ENCODE measurements at regions not wholly inside any gene's neighbourhood (a gene's known extent, or its start where the extent isn't known, plus 50 kb on each side); places are given as distances from the start of the nearest gene placed in this dataset.
"Not testable (repeated sequence)": the region's sequence is repeated elsewhere in the genome, so short reads cannot be mapped to it uniquely, and the experiment has no call there.

DNA sequence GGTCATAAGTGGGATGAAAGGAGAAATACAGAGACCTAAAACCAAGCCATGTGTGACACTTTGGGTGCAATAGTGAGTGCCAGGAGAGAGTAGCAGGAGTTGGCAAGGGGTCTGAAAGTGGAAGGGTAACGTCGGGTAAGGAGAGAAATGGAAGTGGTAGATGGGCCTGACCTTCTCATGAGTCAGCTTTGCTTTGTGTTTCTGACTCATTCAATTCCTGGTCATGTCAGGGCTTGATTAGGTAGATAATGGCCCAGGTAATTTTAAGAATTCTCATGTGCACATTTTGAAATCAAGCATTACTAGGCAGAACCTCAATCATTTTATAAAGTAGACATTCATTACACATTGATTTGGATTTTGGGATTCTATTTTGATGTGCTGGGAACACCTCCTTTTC, 262.5 kb downstream of the SOX2 start:
- in situ Hi-C loops (cut with MboI; ENCODE audit: low sequenced_read_pairs): no loop called here

DNA sequence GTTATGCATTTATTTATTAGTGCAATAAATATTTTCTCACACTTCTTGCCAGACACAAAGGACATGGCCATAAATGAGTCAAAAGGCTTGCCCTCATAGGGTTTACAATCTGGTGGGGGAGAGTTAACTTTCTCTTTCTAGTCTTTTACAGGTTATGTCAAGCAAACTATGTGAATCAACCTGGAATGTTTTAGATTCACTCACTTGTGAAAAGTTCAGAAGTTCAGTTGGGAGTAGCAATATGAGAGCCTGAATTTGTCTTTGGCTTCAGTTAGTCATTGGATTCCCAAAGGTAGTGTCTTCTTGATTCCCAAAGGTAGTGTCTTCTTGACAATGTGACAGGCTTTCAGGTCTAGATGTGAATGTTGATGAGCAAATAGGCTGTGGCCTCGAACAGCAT, 264.8 kb downstream of the SOX2 start:
- in situ Hi-C loops (cut with MboI; ENCODE audit: low sequenced_read_pairs): no loop called here

DNA sequence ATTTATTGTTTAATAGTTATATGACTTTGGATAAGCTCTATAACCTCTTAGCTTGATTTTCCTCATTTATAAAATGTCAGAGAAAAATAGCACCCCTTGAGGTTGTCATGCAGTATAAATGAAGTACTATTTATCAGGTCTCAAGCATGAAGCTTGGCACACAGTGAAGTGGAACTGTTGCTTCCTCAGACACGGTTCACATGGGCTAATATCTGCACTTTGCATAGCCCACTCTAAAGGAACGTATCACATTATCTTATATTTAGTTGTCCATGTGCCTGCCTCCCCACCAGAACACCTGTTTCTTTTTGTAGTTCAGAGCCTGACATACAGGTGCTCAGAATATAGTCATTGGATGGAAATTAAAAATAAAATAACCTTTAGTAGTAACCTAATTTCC, 273.7 kb downstream of the SOX2 start:
- in situ Hi-C loops (cut with MboI; ENCODE audit: low sequenced_read_pairs): no loop called here

DNA sequence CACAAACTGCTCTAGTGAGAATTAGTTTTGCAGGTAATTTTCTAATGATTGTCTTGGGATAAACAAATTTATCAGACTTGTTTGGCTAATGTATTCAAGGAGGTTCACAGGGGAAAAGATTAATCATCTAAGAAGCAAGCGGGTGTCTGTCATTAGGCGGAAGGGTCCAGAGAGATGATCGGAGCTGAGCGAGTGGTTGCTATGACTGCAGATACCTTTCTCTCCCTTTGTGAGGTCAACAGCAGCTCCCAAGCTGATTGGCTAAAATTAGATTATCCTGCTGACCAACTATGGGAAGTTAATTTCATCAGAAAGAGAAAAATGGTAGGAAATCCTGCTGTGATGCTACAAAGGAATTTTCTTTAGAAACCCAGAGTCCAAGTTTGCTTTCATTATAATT, 276.0 kb downstream of the SOX2 start:
- in situ Hi-C loops (cut with MboI; ENCODE audit: low sequenced_read_pairs): no loop called here

DNA sequence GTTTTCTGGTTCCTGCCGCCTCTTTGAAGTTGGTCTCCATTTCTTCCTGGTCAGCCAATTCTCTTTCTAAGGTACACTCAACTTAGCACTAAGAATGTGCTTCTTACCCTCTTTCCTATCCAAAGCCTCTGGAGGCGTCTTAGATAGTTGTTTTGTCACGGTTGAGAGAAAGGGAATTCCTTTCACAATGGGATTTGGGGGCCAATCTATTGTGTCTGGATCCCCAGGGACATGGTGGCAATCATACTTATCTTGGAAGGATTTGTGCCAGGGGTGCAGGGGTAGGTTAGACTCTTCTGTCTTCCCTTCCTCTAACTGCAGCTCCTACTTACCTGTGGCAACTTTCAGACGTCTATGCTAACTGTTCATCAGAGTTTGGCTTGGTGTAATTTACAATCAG, 287.1 kb downstream of the SOX2 start:
- in situ Hi-C loops (cut with MboI; ENCODE audit: low sequenced_read_pairs): no loop called here

DNA sequence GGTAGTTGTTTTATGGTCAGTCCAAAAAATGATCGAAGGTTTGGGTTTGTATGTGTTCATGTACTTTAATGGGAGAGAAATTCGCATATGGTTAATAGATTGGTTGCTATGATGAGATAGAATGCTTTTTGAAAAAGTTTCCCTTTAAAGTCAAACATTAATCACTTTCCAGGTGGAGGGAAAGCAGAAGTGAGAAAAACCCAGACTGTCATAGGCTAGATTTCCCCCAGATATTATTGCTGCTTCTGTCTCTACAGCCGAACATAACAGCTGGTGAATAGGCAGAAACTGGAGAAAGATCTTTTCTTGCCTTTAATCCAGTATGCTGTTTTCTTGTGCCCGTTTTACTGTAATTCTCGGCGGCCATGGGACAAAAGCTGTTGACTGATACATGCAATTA, 287.6 kb downstream of the SOX2 start:
- in situ Hi-C loops (cut with MboI; ENCODE audit: low sequenced_read_pairs): no loop called here

DNA sequence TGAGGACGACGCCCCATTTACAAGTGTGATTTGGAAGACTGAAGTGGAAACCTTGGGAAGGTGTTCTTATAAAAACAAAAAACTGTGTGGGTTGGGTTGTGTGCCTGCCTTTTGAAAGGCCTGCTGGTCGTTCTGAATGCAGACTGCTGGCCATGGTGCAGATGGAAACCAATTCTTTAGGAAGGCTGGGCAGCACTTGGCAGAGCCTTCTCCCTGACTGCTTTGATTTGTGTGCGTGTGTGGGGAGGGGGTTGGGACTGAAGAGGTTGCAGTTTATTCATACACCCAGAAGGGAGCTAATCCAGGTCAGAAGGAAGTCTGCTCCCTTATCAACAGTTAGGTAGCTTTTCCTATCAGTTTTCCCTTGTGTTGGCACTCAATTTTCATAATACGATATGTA, 288.7 kb downstream of the SOX2 start:
- in situ Hi-C loops (cut with MboI; ENCODE audit: low sequenced_read_pairs): no loop called here

DNA sequence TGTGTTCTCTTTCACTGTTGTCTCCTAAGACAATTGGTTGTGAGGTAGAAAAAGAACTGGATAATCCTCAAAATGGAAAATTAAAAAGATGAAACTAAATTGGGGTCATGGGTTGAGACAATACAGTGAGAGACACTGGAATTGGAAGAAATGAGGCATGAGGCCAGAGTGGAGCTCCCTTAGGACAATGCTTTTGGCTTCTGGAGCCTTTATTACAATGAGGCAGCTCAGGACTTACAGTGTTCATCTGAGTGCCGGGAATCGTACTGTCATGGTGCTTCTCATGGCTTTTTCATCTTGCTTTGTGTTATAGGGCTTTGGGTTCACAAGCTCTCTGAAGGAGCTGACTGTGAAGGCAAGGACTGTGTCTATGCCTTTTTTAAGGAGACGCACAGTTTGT, 293.5 kb downstream of the SOX2 start:
- in situ Hi-C loops (cut with MboI; ENCODE audit: low sequenced_read_pairs): no loop called here

DNA sequence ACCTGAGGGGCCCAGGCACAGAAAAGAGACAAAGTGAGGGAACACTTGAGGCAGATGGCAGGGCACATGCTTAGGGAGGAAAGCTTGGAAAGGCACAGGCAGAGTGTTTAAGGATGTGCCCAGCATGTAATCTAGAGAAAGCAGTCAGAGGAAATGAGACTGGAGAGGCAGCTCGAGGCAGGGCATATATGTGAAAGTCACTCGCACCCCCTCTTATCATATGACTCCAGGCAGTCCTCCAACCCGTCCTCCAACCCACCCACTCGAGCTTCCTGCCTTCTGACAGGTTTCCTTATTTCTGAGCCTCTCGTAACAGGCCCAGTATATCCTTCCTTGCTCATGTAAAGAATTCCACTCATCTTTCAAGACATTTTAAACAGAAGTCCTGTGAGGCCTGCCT, 294.0 kb downstream of the SOX2 start:
- in situ Hi-C loops (cut with MboI; ENCODE audit: low sequenced_read_pairs): no loop called here

DNA sequence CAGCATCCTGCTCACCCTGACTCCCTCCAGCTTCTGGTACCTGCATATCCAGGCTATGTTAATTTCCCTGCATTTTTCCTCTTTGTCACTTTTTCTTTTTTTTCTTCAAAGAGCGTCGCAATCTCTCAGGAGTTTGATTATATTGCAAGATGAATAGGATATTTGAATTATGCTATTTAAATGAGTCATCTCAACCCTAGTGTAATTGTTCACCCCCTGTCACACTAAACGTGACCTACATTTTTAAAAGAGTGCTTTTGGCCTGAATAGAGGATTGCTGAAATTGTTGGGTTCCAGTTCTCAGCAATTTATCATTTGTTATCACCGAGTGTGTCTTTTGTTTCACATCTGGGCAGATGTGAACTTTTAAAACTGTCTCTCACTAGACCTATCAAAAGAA, 294.7 kb downstream of the SOX2 start:
- in situ Hi-C loops (cut with MboI; ENCODE audit: low sequenced_read_pairs): no loop called here

DNA sequence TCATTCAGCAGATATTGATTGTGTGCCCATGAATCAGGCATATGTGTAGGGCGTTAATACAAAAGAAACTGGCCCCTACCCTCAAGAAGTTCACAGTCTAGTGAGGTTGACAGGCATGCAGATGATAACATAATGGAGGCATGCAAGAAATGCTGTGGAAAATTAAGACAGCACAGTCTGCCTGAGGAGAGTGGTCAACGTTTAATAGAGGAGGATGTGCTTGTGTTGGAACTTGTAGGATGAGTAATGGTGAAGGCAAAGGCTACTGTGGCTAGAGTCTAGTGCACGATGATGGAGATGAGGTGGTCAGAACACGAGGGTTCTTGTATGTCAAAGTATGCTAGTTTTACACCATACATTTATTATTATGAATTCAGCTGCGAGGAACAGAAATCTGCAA, 295.7 kb downstream of the SOX2 start:
- in situ Hi-C loops (cut with MboI; ENCODE audit: low sequenced_read_pairs): no loop called here

DNA sequence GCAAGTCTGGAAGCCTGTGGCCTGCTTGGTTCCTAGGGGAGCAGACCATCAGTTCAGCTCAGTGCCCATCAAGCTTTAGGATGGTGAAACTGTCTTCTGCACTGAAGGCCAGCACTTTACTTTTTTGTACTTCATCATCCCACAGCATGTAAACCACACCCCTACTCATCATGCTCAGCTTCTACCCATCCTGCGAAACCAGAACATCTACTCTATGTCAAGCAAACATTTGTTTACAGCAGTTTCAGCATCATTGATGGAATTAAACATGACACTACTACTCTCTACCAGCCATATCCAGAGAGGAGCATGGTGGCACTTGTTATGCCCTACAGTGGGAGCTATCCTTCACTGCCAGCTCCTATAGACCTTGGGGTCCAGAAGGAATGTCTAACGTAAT, 306.6 kb downstream of the SOX2 start:
- in situ Hi-C loops (cut with MboI; ENCODE audit: low sequenced_read_pairs): no loop called here

DNA sequence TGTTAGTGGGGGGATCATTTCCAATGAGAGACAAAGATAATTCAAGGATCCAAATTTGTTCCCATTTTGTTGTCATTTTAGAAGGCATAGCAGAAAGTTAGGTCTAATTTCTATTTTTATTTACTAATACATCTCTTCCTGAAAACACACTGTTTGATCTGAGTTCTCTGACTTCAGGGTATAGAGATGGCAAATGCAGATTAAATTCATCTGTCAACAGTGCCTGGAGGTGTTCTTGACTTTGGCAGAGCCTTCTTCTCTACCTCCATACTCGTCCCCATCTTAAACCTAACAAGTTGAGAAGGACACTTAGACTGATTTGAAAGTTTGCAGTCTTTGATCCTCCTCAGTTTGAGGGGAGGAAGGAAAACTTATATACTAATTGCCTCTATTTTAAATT, 308.2 kb downstream of the SOX2 start:
- in situ Hi-C loops (cut with MboI; ENCODE audit: low sequenced_read_pairs): no loop called here

DNA sequence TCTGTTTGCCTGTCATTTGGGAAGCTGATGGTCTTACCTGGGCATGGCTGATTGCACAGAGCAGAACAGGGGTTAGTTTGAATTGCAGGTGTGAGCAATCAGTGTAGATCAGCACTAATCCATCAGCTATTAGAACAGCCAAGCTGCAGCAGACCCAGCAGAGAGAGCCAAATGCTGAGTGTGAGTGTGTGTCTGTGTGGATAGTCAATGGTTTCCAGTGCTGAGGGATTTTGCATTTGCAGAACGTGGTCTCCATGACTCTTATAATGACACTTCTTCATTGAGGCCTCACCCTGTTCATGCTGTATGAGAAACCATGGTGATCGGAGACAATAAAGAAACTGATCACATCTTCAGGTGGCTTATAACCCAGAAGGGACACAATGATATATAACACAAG, 312.1 kb downstream of the SOX2 start:
- in situ Hi-C loops (cut with MboI; ENCODE audit: low sequenced_read_pairs): no loop called here

DNA sequence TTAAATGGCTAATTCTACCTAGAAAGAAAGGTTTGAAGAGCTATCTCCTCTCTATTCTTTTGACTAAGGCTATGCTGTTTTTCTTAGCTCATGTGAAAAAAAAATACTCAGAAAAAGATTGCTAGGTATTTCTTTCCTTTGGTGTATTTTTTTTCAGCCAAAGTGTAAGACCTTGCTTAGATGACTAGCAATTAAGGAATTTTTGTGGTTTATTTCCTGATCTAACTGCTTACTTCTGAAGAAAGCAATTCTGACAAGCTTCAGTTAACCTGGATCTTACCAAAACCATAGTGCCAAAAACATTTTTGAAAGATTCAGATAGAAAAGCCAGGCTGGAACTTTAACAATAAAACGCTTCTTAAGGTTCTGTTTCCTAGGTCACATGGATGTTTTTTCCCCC, 315.6 kb downstream of the SOX2 start:
- in situ Hi-C loops (cut with MboI; ENCODE audit: low sequenced_read_pairs): no loop called here

DNA sequence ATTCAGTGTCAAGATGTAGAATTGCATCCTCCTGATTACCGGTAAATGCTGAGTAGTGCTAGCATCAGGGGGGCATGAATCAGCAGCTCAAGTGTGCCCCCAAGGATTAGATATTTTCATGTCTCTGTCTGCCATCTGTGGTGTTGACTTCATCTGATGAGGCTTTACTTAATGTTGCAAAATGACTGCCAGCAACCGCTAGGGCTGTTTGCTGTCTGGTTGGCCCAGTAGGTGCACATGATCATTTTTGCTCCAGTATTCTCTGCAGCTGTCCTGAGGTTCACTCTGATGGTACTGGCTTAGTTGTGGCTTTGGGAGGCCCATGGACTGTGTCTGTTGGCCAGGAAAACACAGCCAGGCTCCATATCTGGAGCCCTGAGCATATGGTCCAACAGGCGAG, 316.4 kb downstream of the SOX2 start:
- in situ Hi-C loops (cut with MboI; ENCODE audit: low sequenced_read_pairs): no loop called here

DNA sequence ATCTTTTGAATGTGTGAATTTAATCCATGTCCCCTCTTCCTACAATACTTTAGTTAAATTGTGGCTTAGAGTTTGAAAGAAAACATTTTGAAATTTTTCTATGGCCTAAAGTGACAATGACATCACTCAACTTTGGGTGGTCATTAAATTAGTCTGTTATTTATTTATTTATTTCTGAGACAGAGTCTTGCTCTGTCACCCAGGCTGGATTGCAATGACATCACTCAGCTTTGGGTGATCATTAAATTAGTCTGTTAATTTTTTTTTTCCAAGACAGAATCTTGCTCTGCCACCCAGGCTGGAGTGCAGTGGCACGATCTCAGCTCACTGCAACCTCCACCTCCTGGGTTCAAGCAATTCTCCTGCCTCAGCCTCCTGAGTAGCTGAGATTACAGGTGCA, 322.5 kb downstream of the SOX2 start:
- in situ Hi-C loops (cut with MboI; ENCODE audit: low sequenced_read_pairs): not testable (repeated sequence)

DNA sequence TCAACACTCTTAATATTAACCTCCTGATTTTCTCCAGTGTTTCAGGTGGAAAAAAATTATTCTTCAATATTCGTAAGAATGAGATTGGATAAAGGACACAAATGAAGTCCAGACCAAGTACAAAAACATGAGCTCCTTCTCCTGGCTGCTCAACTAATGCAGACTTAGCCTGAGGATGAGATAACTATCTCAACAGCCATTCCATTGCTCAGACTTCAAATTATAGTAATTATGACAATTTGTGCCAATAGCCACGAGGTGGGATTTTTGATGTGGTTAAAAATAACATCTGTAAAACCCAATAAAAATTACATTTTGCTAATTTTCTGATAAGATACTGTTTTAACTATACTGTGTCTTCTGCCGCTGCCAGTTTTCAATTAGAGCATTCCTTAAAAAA, 323.6 kb downstream of the SOX2 start:
- in situ Hi-C loops (cut with MboI; ENCODE audit: low sequenced_read_pairs): no loop called here

DNA sequence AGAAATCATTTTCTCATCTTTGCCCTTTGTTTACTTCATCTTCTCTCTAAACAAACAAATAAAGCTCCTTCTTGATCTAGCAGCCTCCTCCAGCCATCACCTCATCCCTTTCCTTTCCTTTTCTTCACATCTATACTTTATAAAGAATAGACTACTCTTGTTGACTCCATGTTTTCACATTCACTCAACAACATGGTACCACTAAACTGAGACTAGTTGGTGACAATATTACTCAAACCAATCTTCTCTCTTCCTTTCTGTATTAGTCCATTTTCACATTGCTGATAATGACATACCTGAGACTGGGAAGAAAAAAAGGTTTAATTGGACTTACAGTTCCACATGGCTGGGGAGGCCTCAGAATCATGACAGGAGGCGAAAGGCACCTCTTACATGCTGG, 324.7 kb downstream of the SOX2 start:
- in situ Hi-C loops (cut with MboI; ENCODE audit: low sequenced_read_pairs): no loop called here

DNA sequence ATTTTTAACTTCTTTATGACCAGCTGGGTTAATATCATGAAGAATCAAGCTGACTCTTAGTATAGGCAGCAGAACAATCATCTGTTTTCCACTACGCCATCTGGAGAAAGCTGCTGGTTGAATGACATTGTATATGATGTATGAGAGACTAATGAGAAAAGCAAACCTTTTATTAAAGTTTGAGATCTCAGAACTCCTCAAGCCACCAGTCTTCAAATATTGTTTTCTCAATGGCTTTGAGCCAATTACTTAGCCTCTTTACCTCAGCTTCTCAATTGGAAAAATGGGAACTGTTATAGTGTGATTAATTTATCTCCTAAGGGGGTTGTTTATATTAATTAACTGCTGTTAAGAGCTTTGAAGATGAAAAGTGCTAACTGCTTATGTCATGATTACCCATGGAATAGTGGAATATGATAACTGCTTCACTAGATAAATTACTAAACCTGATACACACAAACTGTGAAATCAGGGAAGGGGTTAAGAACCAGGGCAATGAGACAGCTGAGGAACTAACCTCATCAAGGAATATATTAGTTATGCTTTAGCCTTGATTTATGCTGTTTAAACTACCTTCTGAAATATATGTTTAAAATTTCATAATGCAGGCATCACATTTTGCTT, 330.1 kb downstream of the SOX2 start:
- in situ Hi-C loops (cut with MboI; ENCODE audit: low sequenced_read_pairs): no loop called here

DNA sequence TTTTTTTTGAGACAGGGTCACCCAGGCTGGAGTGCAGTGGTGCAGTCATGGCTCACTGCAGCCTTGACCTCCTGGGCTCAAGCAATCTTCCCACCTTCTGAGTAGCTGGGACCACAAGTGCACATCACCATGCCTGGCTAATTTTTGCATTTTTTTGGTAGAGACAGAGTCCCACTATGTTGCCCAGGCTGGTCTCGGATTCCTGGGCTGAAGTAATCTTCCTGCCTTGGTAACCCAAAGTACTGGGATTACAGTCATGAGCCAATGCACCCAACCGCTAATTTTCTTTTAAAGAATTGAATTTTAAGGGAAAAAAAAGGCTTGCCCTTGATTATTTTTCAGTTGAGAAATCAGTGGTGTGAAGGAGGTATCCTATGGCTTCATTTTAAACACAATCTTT, 334.0 kb downstream of the SOX2 start:
- in situ Hi-C loops (cut with MboI; ENCODE audit: low sequenced_read_pairs): no loop called here

DNA sequence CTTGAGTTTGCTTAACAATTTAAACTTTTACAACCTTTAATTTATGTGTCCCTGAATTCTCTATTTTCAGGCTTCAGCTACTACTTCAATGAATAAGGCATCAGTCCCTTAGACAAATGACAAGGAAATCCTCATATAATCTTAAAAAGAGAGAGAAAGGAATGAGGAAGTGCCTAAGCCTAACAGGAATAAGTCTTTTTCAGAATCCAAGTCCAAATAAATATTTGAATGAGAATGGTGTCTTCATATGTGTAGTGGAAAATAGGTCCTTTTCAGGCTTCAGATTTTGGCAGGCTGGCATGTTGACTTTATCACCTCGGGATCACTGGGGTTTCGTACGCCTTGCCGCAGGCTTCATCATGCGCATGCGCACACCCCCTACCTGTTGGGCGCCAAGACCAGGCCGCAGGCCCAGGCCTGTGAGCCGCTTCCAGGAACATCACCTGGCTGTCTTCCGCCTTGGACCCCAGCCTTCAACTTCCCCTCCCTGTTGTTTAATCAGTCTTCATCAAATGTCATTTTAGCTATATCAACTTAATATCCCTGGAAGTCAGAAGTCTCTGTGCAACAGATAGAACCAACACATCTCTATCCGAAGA, 334.5 kb downstream of the SOX2 start:
- in situ Hi-C loops (cut with MboI; ENCODE audit: low sequenced_read_pairs): no loop called here

DNA sequence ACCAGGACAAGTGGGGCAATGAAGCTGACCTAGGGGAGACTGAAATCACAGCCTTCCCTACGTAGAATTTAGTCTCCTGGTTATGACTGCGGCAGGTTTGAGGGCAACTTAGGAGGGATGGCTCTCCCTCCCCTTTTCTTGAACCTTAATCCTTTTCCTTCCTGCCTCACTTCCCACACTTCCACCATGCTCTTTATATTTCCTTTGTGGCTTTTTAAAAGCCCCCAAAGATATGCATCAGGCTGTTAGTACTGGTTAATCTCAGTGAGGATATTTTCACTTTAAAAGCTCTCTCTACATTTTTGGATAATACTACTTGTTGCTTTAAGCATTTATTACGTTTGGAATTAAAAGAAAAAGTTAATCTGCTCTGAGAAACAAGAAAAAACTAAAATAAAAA, 339.2 kb downstream of the SOX2 start:
- in situ Hi-C loops (cut with MboI; ENCODE audit: low sequenced_read_pairs): no loop called here
